Right lobe of liver (tissue), 4 donors: ENCODE measurements at regions not wholly inside any gene's neighbourhood (a gene's known extent, or its start where the extent isn't known, plus 50 kb on each side); places are given as distances from the start of the nearest gene placed in this dataset.

Experiments used
- CTCF ChIP-seq, 4 donors: fragments of 200-600 bp in 3 of 4; fragments of 450-650 bp in 1 of 4; IDR thresholded peaks; one replicate each; pipeline versions ENCODE4 v1.5.1 to v1.8.0; 2016 to 2022; ENCODE audit warnings: antibody characterized with exemption in 4 of 4, mild to moderate bottlenecking in 2 of 4
- POLR2A ChIP-seq: fragments of 450-650 bp; IDR thresholded peaks from one replicate; pipeline ENCODE4 v1.6.1; 2017; ENCODE audit warnings: antibody characterized with exemption, mild to moderate bottlenecking
- donor health status: DM: no; HTN: no; CAD: no.
- donor health status: DM: no; HTN: no; CAD: no.
- donor health status: DM: no; HTN: yes; CAD: no.

GRCh38 chr11:21928847-21929246, 264.0 kb upstream of the ANO5 start:
- no peak for TF ChIP-seq CTCF (IDR thresholded peaks at IDR 0.05)
- no peak for TF ChIP-seq POLR2A
